GM21367 (cell line): ENCODE measurements at regions not wholly inside any gene's neighbourhood (a gene's known extent, or its start where the extent isn't known, plus 50 kb on each side); places are given as distances from the start of the nearest gene placed in this dataset.

Experiments used
- ATAC-seq: cut with Tn5 transposase; IDR thresholded peaks from one replicate; pipeline ENCODE4 v1.9.1; 2021; ENCODE audit not compliant: unreplicated experiment

- ATAC-seq: no peak
Measured at GRCh38 chr14:73800970-73801515, 50.6 kb upstream of the PTGR2 start.

GRCh38 chr14:73797543-73798265 lies 53.9 kb upstream of the PTGR2 start:
- no peak for ATAC-seq

DNA sequence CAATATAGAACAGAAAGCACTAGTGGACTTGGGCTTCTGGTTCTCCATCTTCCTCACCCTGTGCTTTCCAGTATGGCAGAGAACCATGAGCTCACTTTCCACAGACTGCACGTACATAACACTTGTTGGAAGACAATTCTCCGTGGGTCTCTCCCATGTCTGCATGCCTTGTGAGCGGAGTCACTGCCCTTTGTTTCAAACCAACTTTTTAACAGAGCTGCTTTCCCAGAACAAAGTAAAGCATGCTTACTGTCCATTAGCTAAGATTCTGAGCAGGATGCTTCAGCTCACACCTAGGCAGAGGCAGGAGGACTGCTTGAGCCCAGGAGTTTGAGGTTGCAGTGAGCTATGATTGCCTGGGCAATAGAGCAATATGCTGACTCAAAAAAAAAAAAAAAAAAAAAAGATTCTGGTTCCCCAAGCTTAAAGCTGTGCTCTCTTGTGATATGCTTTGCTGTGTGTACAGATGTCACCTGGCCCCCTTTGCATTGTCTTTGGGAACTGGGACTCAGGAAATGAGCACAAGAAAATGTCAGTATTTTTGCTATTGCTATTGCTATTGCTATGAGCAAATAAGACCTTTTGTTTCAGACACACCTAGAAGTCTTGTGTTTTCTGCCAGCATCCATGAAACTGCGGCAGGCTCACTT lies 54.6 kb upstream of the PTGR2 start:
- no peak for ATAC-seq

DNA sequence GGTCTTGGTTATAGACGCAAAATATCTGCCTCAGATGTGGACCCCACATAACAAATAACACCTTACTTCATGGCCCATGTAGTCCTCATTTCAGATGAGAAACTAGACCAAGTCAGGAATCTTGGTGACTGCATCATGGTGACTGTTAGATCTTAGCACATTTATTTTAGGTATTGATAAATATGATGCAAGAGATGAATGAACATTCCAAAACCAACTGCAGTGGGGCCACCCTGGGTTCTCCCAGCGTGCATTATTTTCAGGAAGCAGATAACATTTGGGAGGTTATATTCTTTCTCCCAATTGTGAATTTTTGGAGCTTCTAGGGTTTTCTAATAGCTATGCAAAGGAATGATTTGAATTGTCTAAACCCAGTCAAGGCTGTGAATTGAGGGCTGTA lies 55.2 kb upstream of the PTGR2 start:
- no peak for ATAC-seq

GRCh38 chr14:73795974-73796373 lies 55.7 kb upstream of the PTGR2 start:
- no peak for ATAC-seq

DNA sequence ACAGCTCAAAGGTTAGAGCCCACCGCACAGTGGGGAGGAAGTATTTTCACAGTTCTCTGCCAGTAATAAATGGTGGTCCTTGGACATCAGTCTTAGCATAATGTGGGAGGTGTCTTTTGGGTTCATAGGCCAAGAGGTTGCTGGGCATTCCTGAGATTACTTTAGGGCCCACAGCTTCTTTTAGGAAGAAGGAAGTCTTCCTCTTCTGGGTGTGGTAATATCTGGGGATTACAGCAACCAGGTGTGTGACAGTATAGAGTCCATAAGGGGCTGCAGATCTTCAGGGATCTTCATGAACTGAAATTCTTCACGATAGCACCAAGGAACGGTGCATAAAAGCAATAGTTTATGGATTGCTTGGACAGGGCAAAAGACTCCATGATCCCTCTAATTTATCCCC lies 56.2 kb upstream of the PTGR2 start:
- ATAC-seq: no peak

DNA sequence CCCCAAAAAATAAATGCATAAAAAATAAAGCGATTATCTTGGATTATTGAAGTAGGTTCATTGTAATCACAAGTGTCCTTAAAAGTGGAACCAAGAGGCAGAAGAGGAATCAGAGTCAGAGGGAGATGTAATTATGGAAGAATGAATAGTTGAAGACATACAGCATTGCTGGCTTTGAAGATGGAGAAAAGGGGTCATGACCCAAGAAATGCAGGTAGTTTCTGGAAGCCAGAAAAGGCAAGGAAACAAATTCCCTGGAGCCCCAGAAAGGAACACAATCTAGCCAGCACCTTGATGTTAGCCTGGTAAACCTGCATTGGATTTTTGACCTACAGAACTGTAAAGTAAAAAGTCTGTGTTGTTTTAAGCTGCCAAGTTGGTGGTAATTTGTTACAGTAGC lies 57.5 kb upstream of the PTGR2 start:
- ATAC-seq: no peak

DNA sequence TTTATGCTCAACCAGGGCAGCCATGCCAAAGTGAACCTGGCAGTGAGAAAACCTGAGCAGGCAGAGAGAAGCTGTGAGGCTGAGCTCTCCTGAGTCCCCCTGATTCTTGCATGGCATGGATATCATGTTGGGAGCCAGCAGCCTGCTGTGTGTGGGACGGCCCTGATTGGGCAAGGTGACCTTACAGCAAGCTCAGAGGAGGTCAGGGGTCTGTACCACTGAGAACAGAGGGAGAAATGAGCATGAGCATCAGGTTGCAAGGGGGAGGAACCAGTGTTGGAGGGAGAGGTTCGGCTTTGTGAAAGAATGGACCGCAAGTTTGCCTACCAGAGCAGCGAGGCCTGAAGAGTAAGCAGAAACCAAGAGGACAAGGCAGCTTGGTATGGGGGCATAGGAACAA lies 59.1 kb upstream of the PTGR2 start:
- no peak for ATAC-seq

GRCh38 chr14:73789989-73790581 lies 61.5 kb upstream of the PTGR2 start:
- no peak for ATAC-seq

DNA sequence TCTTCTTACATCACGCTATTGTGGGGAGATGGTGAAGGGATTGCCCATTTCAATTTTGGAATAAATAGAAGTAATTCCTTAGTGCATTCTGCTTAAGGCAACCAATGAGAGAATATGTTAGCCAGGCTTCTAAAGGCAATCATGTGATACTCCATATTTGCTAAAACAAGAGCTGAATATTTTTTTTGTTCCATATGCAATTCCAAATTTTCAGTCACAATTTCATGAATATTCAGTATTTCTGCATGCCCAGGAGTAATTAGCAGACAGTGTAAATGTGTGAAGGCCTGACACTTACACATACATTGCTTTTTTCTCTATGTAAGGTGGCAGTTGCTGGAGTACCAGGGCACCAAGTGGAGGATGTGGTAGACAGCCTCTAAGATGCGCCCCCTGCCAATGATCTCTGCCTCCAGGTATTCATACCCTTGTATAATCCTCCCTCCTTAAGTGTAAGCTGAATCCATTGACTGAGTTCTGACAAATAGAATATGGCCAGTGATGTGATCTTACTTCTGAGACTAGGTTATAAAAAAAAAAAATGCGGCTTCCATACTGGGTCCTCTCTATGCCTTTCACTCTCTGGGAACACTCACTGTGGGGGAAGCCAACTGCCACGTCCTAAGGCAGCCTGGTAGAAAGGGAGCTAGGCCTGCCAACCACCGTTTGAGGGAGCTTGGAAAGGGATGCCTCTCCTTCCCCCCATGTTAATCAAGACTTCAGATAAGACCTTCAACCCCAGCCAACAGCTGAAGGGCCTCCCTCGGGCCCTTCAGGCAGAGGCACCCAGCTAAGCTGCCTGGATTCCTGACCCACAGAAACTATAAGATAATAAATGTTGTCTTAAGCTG lies 62.7 kb upstream of the PTGR2 start:
- ATAC-seq: no peak

DNA sequence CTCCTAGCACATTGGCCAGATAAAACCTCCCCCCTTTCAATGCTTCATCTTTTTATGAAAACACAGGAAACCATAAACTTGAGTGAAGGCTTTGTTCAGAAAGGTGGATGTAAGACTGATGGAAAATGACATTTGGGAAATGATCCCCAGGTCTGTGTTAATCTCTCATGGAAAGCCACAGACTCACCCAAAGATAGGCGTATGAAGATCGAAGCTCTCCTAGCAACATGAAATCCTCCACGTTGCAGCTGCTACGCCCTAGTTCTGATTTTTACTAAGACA lies 63.4 kb upstream of the PTGR2 start:
- no peak for ATAC-seq

DNA sequence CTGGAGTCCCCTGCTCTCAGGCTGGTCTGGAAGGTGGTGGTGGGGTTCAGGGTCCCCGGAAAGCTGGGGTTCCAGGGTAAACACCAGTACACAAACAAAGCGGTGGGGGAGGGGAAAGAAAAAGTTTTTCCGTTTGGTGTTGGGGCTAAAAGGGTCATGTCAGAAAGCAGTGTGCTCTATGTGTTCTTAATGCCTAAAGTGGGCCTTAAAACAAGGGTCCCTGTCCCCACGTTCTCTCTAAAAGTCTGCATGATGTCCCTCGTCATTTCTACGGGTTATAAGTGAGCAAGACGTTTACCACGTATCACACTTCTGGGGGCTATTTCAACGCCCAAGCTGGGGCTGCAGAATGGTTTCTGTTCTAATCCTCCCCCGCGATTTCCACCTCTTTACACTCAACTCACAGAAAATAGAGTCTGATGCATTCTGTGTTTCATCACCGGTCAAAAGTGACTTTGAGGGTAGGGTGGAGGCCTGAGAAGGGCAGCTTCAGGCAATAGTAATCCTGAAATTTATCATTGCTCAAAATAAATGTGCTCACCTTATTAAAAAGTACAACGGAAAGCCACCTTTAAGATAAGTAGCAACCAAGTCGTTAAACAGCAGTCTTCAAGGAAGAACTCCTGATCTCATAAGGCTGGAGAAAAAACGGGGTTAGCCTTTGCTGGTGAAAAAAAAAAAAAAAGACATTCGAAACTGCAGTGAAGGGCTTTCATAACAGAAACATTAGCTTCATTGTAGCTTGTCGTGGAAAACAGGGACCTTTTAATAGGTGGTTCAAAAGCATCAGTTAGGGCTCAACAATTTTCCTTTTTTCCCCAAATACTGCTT lies 63.9 kb upstream of the PTGR2 start:
- ATAC-seq: no peak

DNA sequence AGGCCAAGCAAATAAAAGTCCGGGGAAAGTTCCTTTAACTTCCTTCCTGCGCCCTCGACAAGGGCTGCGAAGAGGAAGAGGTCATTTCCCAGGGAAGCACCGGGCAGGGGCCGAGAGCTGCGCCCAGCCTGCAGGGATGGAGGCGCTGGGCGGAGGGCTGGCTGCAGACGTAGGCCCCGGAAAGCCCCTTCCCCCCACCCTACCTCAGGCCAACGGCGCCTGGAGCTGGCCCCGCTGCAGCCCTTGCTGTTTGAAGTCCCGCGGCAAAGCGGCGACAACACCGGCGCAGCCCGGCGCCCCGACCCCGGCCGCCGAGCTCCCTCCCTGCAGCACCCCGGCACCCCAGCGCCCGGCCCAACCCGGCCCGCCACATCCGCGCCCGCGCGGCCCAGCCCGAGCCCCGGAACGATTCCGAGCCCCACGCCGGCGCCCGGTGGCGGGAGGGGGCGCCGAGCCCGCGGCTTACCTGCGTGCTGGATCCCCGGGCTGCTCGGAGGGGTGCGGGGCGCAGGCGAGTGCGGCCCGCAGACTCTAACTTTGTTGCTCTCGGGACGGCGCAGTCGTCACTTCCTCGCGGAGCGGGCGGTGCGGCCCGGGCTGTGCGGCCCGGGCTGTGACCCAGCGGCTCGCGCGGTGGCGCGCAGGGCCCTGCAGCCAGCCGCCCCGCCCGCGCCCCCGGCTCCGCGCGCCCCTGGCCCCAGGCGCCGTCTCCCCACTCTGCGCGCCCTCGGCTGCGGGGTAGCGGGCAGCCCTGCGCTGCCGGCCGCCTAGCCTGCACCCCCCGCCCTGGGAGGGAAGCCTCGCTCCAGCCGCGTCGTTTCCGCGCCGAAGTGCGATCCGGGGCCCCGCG lies 64.8 kb upstream of the PTGR2 start:
- ATAC-seq: no peak

- no peak for ATAC-seq
Measured at GRCh38 chr14:73785834-73786635, 65.6 kb upstream of the PTGR2 start.

DNA sequence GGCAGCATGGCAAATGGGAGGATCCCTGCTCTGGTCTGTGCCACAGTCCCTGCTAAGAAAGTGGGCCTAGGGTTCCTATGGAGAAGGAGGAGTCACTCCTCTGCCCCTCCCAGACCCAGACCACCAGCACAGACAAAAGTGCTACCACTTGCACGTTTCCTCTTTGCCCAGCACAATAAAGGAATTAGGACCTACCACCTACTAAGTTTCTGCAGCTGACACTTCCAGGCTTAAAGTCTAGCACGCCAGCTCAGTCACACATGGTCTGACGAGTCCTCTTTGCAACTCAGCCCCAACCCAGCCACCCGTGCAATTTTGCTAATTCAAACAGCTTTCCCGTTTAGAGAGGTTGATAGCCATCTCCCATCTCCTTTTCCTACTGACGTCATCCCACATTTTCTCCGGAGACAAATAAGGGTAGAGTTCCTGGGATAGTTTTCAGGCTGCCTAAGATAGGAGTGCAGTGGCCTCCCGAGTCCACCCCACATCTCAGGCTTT lies 66.2 kb upstream of the PTGR2 start:
- no peak for ATAC-seq

GRCh38 chr14:73784988-73785313 lies 66.7 kb upstream of the PTGR2 start:
- no peak for ATAC-seq

DNA sequence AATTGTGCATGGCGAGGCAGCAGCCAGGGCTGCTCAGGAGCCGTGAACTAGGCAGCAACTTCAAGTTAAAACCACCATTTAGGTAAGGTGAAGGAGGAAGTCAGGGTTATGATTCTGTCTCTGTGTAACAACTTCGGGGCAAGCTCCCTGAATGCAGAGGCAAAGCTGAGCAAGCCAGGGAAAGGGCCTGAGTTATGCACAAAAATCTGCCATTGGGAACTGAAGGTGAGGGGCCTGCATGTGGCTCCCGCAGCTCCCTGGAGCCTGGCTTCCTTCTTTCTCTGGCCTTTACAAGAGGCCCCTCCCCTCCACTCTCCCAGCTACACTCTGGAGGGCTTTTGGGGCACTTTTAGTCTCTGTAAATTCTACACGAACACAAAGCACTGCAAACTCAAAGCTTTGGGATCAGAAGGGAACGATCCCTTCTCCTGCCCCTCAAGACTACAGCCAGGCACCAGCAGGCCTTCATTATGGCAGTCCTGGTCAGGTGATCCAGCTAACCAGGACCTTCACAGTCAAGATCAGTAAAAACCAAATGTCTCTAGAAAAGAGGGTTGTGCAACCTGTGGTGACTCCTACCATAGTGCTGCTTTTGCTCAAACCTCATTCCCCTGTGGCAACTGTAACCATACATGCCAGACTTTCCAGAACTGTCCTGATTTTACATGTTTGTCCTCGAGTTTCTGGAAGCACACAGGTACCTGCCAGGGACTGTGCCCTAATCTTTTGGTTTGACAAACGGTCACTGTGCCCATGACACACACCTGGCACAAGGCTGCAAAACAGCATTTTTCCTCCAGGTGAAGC lies 67.2 kb upstream of the PTGR2 start:
- no peak for ATAC-seq

DNA sequence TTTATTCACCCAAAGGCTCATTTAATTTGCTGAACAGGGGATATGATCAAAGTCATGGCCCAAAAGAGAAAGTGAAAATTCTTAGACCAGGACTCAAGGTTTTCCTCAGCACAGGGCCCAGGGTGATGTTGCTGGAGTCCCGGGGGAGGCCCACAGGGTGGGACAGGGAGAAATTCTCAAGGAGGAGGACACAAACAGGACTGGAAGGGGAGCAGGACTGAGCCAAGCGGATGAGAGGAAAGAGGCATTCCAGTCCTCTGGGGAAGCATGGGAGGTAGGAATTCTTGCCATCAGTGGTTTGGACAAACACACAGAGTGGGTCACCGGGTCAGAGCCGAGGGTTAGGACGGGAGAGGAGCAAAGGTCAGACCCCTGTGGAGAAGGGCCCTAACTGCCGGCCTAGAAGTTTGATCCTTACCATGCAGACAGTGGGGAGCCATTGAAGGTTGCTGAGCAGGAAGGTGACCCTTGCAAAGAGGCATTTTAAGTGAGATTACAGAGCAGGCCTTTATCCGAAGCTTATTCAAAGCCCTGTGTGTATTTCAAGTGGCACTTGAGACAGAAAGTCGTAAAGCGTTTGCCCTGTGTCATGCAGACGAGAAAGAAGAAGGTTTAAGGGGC lies 68.4 kb upstream of the PTGR2 start:
- no peak for ATAC-seq
